DOHH2 (cell line): ENCODE measurements at regions not wholly inside any gene's neighbourhood (a gene's known extent, or its start where the extent isn't known, plus 50 kb on each side); places are given as distances from the start of the nearest gene placed in this dataset.

Source experiments
- H3F3A ChIP-seq: fragments of 200-600 bp; sonication (generic), shearing (Covaris generic); 2 replicates; pipeline ENCODE4 v1.6.0; 2016; ENCODE audit warnings: antibody characterized with exemption, mild to moderate bottlenecking; ENCODE audit not compliant: control insufficient read depth, insufficient read depth
- H3K27ac ChIP-seq: fragments of 200-600 bp; sonication (generic); 2 replicates; pipeline ENCODE4 v1.5.1; 2014; ENCODE audit warnings: low read depth, mild to moderate bottlenecking, low read length, moderate library complexity
- H3K27me3 ChIP-seq: fragments of 200-600 bp; sonication (generic); 2 replicates; pipeline ENCODE4 v1.6.1; 2014; ENCODE audit warnings: mild to moderate bottlenecking, low read length, mixed read lengths; ENCODE audit not compliant: control insufficient read depth
- H3K36me3 ChIP-seq: fragments of 200-600 bp; sonication (generic); 2 replicates; pipeline ENCODE4 v1.6.1; 2014; ENCODE audit warnings: mild to moderate bottlenecking, low read length, moderate library complexity, mixed read lengths; ENCODE audit not compliant: control insufficient read depth
- H3K4me1 ChIP-seq: fragments of 200-600 bp; sonication (generic); 2 replicates; pipeline ENCODE4 v1.6.1; 2014; ENCODE audit warnings: mild to moderate bottlenecking, low read length, mixed read lengths; ENCODE audit not compliant: control insufficient read depth
- H3K4me2 ChIP-seq: fragments of 200-600 bp; sonication (generic); 2 replicates; pipeline ENCODE4 v1.6.0; 2014; ENCODE audit warnings: mild to moderate bottlenecking, low read length, moderate library complexity
- H3K4me3 ChIP-seq: fragments of 200-600 bp; sonication (generic); 2 replicates; pipeline ENCODE4 v1.5.1; 2014; ENCODE audit warnings: mild to moderate bottlenecking, low read length, mixed read lengths
- H3K79me2 ChIP-seq: fragments of 200-600 bp; sonication (generic); 2 replicates; pipeline ENCODE4 v1.6.1; 2014; ENCODE audit warnings: mild to moderate bottlenecking, low read length, mixed read lengths; ENCODE audit not compliant: control insufficient read depth
- H3K9me2 ChIP-seq: fragments of 200-600 bp; sonication (generic); replicated peaks from 2 replicates; pipeline ENCODE4 v1.6.1; 2014; ENCODE audit warnings: mild to moderate bottlenecking, low read length, mixed read lengths; ENCODE audit not compliant: control insufficient read depth
- H3K9me3 ChIP-seq: fragments of 200-600 bp; sonication (generic); 2 replicates; pipeline ENCODE4 v1.6.1; 2014; ENCODE audit warnings: antibody characterized with exemption, low read length, mixed read lengths; ENCODE audit not compliant: control insufficient read depth, insufficient read depth
- H4K20me1 ChIP-seq: fragments of 200-600 bp; sonication (generic); 2 replicates; pipeline ENCODE4 v1.6.0; 2014; ENCODE audit warnings: low read depth, mild to moderate bottlenecking, antibody characterized with exemption, low read length, moderate library complexity; ENCODE audit not compliant: control insufficient read depth, insufficient read depth
- CTCF ChIP-seq: fragments of 200-600 bp; sonication (generic); IDR thresholded peaks from one replicate; pipeline ENCODE4 v1.5.1; 2014; ENCODE audit warnings: antibody characterized with exemption, mild to moderate bottlenecking, low read depth, low read length; ENCODE audit not compliant: poor library complexity, severe bottlenecking
- EZH2phosphoT487 ChIP-seq: fragments of 200-600 bp; sonication (generic); IDR thresholded peaks from 2 replicates; pipeline ENCODE4 v1.6.1; 2017; ENCODE audit warnings: borderline replicate concordance, mild to moderate bottlenecking, antibody characterized with exemption, low read length, moderate library complexity, mixed read lengths

- Histone ChIP-seq H3K79me2 (no peaks in the 10 kb centered on the region), H3K27me3 (no peaks in the 10 kb centered on the region), H3K9me2 (no peaks in the 10 kb centered on the region)
These were observed 92.9 kb upstream of the TBX3 start for GRCh38 chr12:114776731-114777442.

GRCh38 chr12:114774699-114775098 lies 90.7 kb upstream of the TBX3 start:
- TF ChIP-seq EZH2phosphoT487 = no peak
- TF ChIP-seq CTCF = no peak
- Histone ChIP-seq H4K20me1 (no peaks in the 10 kb centered on the region), H3K4me1 (no peaks in the 10 kb centered on the region), H3K4me3 (no peak overlapping the region), H3K79me2 (no peaks in the 10 kb centered on the region), H3K27ac (no peak overlapping the region), H3F3A (no peaks in the 10 kb centered on the region), H3K4me2 (no peak overlapping the region), H3K9me2 (no peaks in the 10 kb centered on the region), H3K27me3 (no peaks in the 10 kb centered on the region), H3K9me3 (no peaks in the 10 kb centered on the region), H3K36me3 (no peaks in the 10 kb centered on the region)

More at GRCh38 chr12:114776731-114777442, 92.9 kb upstream of the TBX3 start:
- Histone ChIP-seq H3K36me3 (no peaks in the 10 kb centered on the region), H3K27ac (no peak overlapping the region), H3F3A (no peaks in the 10 kb centered on the region), H3K9me3 (no peaks in the 10 kb centered on the region), H4K20me1 (no peaks in the 10 kb centered on the region), H3K4me1 (no peaks in the 10 kb centered on the region), H3K4me2 (no peak overlapping the region), H3K4me3 (no peak overlapping the region)
- TF ChIP-seq CTCF = no peak
- no peak for TF ChIP-seq EZH2phosphoT487

GRCh38 chr12:114774197-114774596 lies 90.2 kb upstream of the TBX3 start:
- H3K4me2 ChIP-seq = no peak overlapping the region
- H3K9me2 ChIP-seq = no peaks in the 10 kb centered on the region
- no peaks in the 10 kb centered on the region for H3F3A ChIP-seq
- TF ChIP-seq EZH2phosphoT487 = no peak
- no peak for TF ChIP-seq CTCF
- H3K36me3 ChIP-seq = no peaks in the 10 kb centered on the region
- no peak overlapping the region for H3K27ac ChIP-seq
- H3K4me1 ChIP-seq = no peaks in the 10 kb centered on the region
- no peaks in the 10 kb centered on the region for H3K9me3 ChIP-seq
- no peaks in the 10 kb centered on the region for H3K27me3 ChIP-seq
- H3K79me2 ChIP-seq = no peaks in the 10 kb centered on the region
- H3K4me3 ChIP-seq = no peak overlapping the region
- H4K20me1 ChIP-seq = no peaks in the 10 kb centered on the region
